ENCODE measurements at regions not wholly inside any gene's neighbourhood (a gene's known extent, or its start where the extent isn't known, plus 50 kb on each side); places are given as distances from the start of the nearest gene placed in this dataset.
A peak's percentile ranks its signal among the peaks of the same experiment; 100 is the strongest.

- Mint-ChIP-seq H3K4me1 (peaks cover 44% of the 10 kb centered on the region), H3K4me3 (no peak overlapping the region), H3K9me3 (no peaks in the 10 kb centered on the region), H3K36me3 (ENCODE audit: low read depth) (no peaks in the 10 kb centered on the region), H3K27me3 (ENCODE audit: low read depth, poor library complexity) (peaks cover 48% of the 10 kb centered on the region), H3K27ac (no peak overlapping the region)
- no peak for DNase-seq
- no peak for TF ChIP-seq CTCF (IDR thresholded peaks at IDR 0.05)
These were observed 162.8 kb upstream of the TNRC6C start for GRCh38 chr17:77795685-77796084.

DNA sequence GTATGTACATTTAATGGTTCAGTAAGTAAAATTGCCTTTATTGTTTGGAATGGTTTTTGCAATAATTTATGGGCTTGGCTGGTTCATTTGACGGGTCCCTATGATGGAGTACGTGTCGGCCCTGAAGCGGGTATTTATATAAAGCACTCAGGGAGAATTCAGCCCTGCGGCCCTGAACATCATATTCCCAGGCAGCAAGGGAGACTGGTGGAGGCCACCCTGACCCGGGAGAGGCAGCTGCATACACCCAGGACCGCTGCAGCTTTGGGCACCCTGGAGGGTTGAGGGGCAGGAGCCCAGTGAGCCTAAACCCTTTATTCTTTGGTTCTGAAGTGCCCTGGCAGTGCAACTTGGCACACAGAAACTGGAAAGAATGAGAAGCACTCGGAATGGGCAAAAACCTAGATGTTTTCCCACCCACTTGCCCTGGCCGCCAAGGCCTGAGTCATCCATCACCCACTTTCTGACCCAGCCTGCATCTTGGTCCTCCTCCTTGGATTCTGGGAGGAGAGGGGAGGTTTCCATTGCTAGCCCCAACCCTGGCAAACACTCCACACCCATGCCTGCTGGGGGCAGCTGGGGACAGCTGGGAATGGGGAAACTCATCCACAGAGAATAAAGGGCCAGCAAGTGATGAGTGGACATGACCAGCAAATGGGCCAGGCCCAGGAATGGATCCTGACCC lies 162.2 kb upstream of the TNRC6C start:
- peaks cover 51% of the 10 kb centered on the region for H3K4me1 Mint-ChIP-seq
- no peak overlapping the region for H3K4me3 Mint-ChIP-seq
- TF ChIP-seq CTCF (IDR thresholded peaks at IDR 0.05) = no peak
- H3K9me3 Mint-ChIP-seq = no peaks in the 10 kb centered on the region
- H3K27ac Mint-ChIP-seq = no peak overlapping the region
- peaks cover 50% of the 10 kb centered on the region for H3K27me3 Mint-ChIP-seq (ENCODE audit: low read depth, poor library complexity)
- no peak for DNase-seq
- H3K36me3 Mint-ChIP-seq (ENCODE audit: low read depth) = no peaks in the 10 kb centered on the region

GRCh38 chr17:77798031-77798430 lies 160.5 kb upstream of the TNRC6C start:
- no peak overlapping the region for H3K27ac Mint-ChIP-seq
- H3K36me3 Mint-ChIP-seq (ENCODE audit: low read depth) = no peaks in the 10 kb centered on the region
- H3K27me3 Mint-ChIP-seq (ENCODE audit: low read depth, poor library complexity) = peaks cover 50% of the 10 kb centered on the region
- H3K9me3 Mint-ChIP-seq = no peaks in the 10 kb centered on the region
- peaks cover 68% of the 10 kb centered on the region for H3K4me1 Mint-ChIP-seq
- TF ChIP-seq CTCF (IDR thresholded peaks at IDR 0.05) = no peak
- DNase-seq = no peak
- peak overlapping the region; percentile 30 for H3K4me3 Mint-ChIP-seq

GRCh38 chr17:77798481-77798880 lies 160.0 kb upstream of the TNRC6C start:
- no peaks in the 10 kb centered on the region for H3K9me3 Mint-ChIP-seq
- H3K27ac Mint-ChIP-seq = no peak overlapping the region
- peaks cover 48% of the 10 kb centered on the region for H3K27me3 Mint-ChIP-seq (ENCODE audit: low read depth, poor library complexity)

GRCh38 chr17:77800816-77801215 lies 157.7 kb upstream of the TNRC6C start:
- peaks cover 59% of the 10 kb centered on the region for H3K27me3 Mint-ChIP-seq (ENCODE audit: low read depth, poor library complexity)
- H3K9me3 Mint-ChIP-seq = no peaks in the 10 kb centered on the region
- H3K4me1 Mint-ChIP-seq = peaks cover 81% of the 10 kb centered on the region
- no peaks in the 10 kb centered on the region for H3K36me3 Mint-ChIP-seq (ENCODE audit: low read depth)
- no peak overlapping the region for H3K4me3 Mint-ChIP-seq
- TF ChIP-seq CTCF (IDR thresholded peaks at IDR 0.05) = no peak
- no peak overlapping the region for H3K27ac Mint-ChIP-seq
- DNase-seq = no peak

More at GRCh38 chr17:77798481-77798880, 160.0 kb upstream of the TNRC6C start:
- TF ChIP-seq CTCF (IDR thresholded peaks at IDR 0.05) = no peak
- Mint-ChIP-seq H3K36me3 (ENCODE audit: low read depth) (no peaks in the 10 kb centered on the region), H3K4me1 (peaks cover 72% of the 10 kb centered on the region), H3K4me3 (no peak overlapping the region)
- DNase-seq = no peak
